CD14-positive monocyte (primary cell): ENCODE measurements at regions not wholly inside any gene's neighbourhood (a gene's known extent, or its start where the extent isn't known, plus 50 kb on each side); places are given as distances from the start of the nearest gene placed in this dataset.

ENCODE experiments used
- DNase-seq, 3 donors: peaks; one replicate each; pipeline ENCODE4 v3.0.0-alpha.2; 2011 to 2022
- H2AFZ ChIP-seq: 2 replicates; pipeline ENCODE4 v1.6.0; 2012; ENCODE audit warnings: mild to moderate bottlenecking, low read depth, low read length, inconsistent platforms; ENCODE audit not compliant: insufficient read depth, poor library complexity, severe bottlenecking
- H3K27ac ChIP-seq, 2 donors: 1 replicate in 1 of 2; 2 replicates in 1 of 2; pipeline ENCODE4 v1.5.1; 2012 to 2013; ENCODE audit warnings: low read length in 2 of 2, control low read depth in 1 of 2, inconsistent platforms in 1 of 2, low read depth in 1 of 2, mild to moderate bottlenecking in 1 of 2
- H3K27me3 ChIP-seq, 2 donors: one replicate each; pipeline versions ENCODE4 v1.6.0 to v1.6.1; 2011 to 2013; ENCODE audit warnings: low read length in 2 of 2; ENCODE audit not compliant: control insufficient read depth in 2 of 2, insufficient read depth in 2 of 2
- H3K36me3 ChIP-seq, 2 donors: replicated peaks in 1 of 2; 1 replicate in 1 of 2; 2 replicates in 1 of 2; pipeline versions ENCODE4 v1.5.1 to v1.6.1; 2012 to 2013; ENCODE audit warnings: low read length in 2 of 2, control low read depth in 1 of 2, inconsistent platforms in 1 of 2, mild to moderate bottlenecking in 1 of 2; ENCODE audit not compliant: insufficient read depth in 2 of 2, control insufficient read depth in 1 of 2
- H3K4me1 ChIP-seq, 2 donors: 1 replicate in 1 of 2; 2 replicates in 1 of 2; pipeline versions ENCODE4 v1.5.1 to v1.6.1; 2012 to 2013; ENCODE audit warnings: low read length in 2 of 2, control low read depth in 1 of 2, inconsistent platforms in 1 of 2, mild to moderate bottlenecking in 1 of 2, moderate library complexity in 1 of 2; ENCODE audit not compliant: insufficient read depth in 2 of 2, control insufficient read depth in 1 of 2
- H3K4me2 ChIP-seq: replicated peaks from 2 replicates; pipeline ENCODE3; 2012; ENCODE audit warnings: low read length, moderate library complexity, mild to moderate bottlenecking; ENCODE audit not compliant: poor library complexity, severe bottlenecking; ENCODE audit errors: extremely low read depth
- H3K4me3 ChIP-seq, 3 experiments: fragments of 200-600 bp in 1 of 3; sonication (generic) in 1 of 3; replicated peaks in 1 of 3; 1 replicate in 2 of 3; 2 replicates in 1 of 3; pipeline ENCODE4 v1.5.1; 2011 to 2013; ENCODE audit warnings: low read length in 3 of 3, mild to moderate bottlenecking in 3 of 3, control low read depth in 2 of 3, low read depth in 2 of 3, inconsistent platforms in 1 of 3, moderate library complexity in 1 of 3
- H3K79me2 ChIP-seq: 2 replicates; pipeline ENCODE4 v1.6.0; 2012; ENCODE audit warnings: mild to moderate bottlenecking, control low read depth, inconsistent platforms, low read length, moderate library complexity; ENCODE audit not compliant: insufficient read depth
- H3K9ac ChIP-seq: 2 replicates; pipeline ENCODE4 v1.6.0; 2017; ENCODE audit warnings: low read length, mild to moderate bottlenecking; ENCODE audit not compliant: insufficient read depth, poor library complexity, severe bottlenecking
- H3K9me3 ChIP-seq, 2 donors: replicated peaks in 1 of 2; 1 replicate in 1 of 2; 2 replicates in 1 of 2; pipeline versions ENCODE4 v1.5.1 to v1.6.1; 2012 to 2013; ENCODE audit warnings: low read length in 2 of 2, control low read depth in 1 of 2; ENCODE audit not compliant: control insufficient read depth in 1 of 2, insufficient read depth in 1 of 2
- H4K20me1 ChIP-seq: 2 replicates; pipeline ENCODE4 v1.6.0; 2012; ENCODE audit warnings: mild to moderate bottlenecking, low read length, control low read depth, moderate library complexity; ENCODE audit not compliant: insufficient read depth
- H3K27ac Mint-ChIP-seq, 7 donors: one replicate each; pipeline ENCODE4 v1.8.0; 2020; ENCODE audit warnings: mild to moderate bottlenecking in 7 of 7, mixed read lengths in 7 of 7, moderate library complexity in 6 of 7, inconsistent platforms in 2 of 7
- H3K27me3 Mint-ChIP-seq, 3 donors: one replicate each; pipeline ENCODE4 v1.8.0; 2021 to 2022; ENCODE audit warnings: low read depth in 3 of 3, mild to moderate bottlenecking in 3 of 3, mixed read lengths in 3 of 3, moderate library complexity in 3 of 3, inconsistent platforms in 1 of 3
- H3K36me3 Mint-ChIP-seq, 2 donors: one replicate each; pipeline ENCODE4 v1.8.0; 2020; ENCODE audit warnings: mixed read lengths in 2 of 2, inconsistent platforms in 1 of 2, mild to moderate bottlenecking in 1 of 2
- H3K4me1 Mint-ChIP-seq: one replicate; pipeline ENCODE4 v1.8.0; 2020; ENCODE audit warnings: mild to moderate bottlenecking, mixed read lengths
- H3K4me3 Mint-ChIP-seq, 2 donors: one replicate each; pipeline ENCODE4 v1.8.0; 2020; ENCODE audit warnings: mild to moderate bottlenecking in 2 of 2, mixed read lengths in 2 of 2, moderate library complexity in 1 of 2
- H3K9me3 Mint-ChIP-seq, 7 donors: one replicate each; pipeline ENCODE4 v1.8.0; 2020 to 2022; ENCODE audit warnings: mixed read lengths in 7 of 7, mild to moderate bottlenecking in 6 of 7, moderate library complexity in 6 of 7, inconsistent platforms in 2 of 7
- WGBS: methylation state at CpG from one replicate; pipeline ENCODE4 v1.1.5; 2013; ENCODE audit warnings: missing lambda C conversion rate; ENCODE audit not compliant: insufficient coverage; 5-methylcytosine and 5-hydroxymethylcytosine counted together
- intact Hi-C, 2 donors: fragments of 100-400 bp; cut with micrococcal nuclease; formaldehyde crosslinking; loops; one replicate each; pipeline versions ENCODE4 v1.15.0 to v1.15.1; 2023
- TF ChIP-seq, protein P1 (sequence below): fragments of 200-600 bp; IDR thresholded peaks from one replicate; pipeline ENCODE4 v1.8.0; 2022; ENCODE audit warnings: antibody characterized with exemption, mild to moderate bottlenecking

GRCh38 chr16:86727632-86728031 lies 149.3 kb downstream of the FOXL1 start:
- H3K36me3 ChIP-seq = no peaks in the 10 kb centered on the region
- TF ChIP-seq, protein P1, sequence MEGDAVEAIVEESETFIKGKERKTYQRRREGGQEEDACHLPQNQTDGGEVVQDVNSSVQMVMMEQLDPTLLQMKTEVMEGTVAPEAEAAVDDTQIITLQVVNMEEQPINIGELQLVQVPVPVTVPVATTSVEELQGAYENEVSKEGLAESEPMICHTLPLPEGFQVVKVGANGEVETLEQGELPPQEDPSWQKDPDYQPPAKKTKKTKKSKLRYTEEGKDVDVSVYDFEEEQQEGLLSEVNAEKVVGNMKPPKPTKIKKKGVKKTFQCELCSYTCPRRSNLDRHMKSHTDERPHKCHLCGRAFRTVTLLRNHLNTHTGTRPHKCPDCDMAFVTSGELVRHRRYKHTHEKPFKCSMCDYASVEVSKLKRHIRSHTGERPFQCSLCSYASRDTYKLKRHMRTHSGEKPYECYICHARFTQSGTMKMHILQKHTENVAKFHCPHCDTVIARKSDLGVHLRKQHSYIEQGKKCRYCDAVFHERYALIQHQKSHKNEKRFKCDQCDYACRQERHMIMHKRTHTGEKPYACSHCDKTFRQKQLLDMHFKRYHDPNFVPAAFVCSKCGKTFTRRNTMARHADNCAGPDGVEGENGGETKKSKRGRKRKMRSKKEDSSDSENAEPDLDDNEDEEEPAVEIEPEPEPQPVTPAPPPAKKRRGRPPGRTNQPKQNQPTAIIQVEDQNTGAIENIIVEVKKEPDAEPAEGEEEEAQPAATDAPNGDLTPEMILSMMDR = no peak
- H3K79me2 ChIP-seq = no peaks in the 10 kb centered on the region
- no peak for DNase-seq
- intact Hi-C loops = no loop called here
- no peak overlapping the region for H2AFZ ChIP-seq
- Mint-ChIP-seq H3K4me3 (no peak overlapping the region), H3K27me3 (peaks cover 26 to 38% (median 28%) of the 10 kb centered on the region in 3 donors), H3K9me3 (peaks cover 0 to 3% (median 0%) of the 10 kb centered on the region in 7 donors), H3K4me1 (no peaks in the 10 kb centered on the region), H3K27ac (no peak overlapping the region), H3K36me3 (no peaks in the 10 kb centered on the region)
- no peaks in the 10 kb centered on the region for H3K4me1 ChIP-seq
- H3K27me3 ChIP-seq = peaks cover 2 to 11% of the 10 kb centered on the region in 2 donors
- WGBS = 76% methylated on average over 3 of the region's 4 CpGs
- no peak overlapping the region for H3K4me2 ChIP-seq
- H3K27ac ChIP-seq = no peak overlapping the region
- no peaks in the 10 kb centered on the region for H4K20me1 ChIP-seq
- no peaks in the 10 kb centered on the region for H3K9me3 ChIP-seq
- H3K9ac ChIP-seq = no peak overlapping the region
- no peak overlapping the region for H3K4me3 ChIP-seq

- no peak overlapping the region for H3K27ac Mint-ChIP-seq
- 93% methylated on average over 8 of the region's 8 CpGs for WGBS
- H3K27me3 Mint-ChIP-seq = peaks cover 44 to 58% (median 46%) of the 10 kb centered on the region in 3 donors
- H3K9me3 Mint-ChIP-seq = peaks cover 0 to 4% (median 0%) of the 10 kb centered on the region in 7 donors
- H3K79me2 ChIP-seq = no peaks in the 10 kb centered on the region
- H3K4me1 ChIP-seq = no peaks in the 10 kb centered on the region
- H3K9me3 ChIP-seq = no peaks in the 10 kb centered on the region
- no peaks in the 10 kb centered on the region for H4K20me1 ChIP-seq
- H3K27me3 ChIP-seq = peaks cover 2 to 25% of the 10 kb centered on the region in 2 donors
- no peaks in the 10 kb centered on the region for H3K36me3 Mint-ChIP-seq
- H3K9ac ChIP-seq = no peak overlapping the region
- no peaks in the 10 kb centered on the region for H3K4me1 Mint-ChIP-seq
- DNase-seq = no peak
- H2AFZ ChIP-seq = no peak overlapping the region
- H3K4me3 ChIP-seq = no peak overlapping the region
- H3K4me2 ChIP-seq = no peak overlapping the region
- no peak overlapping the region for H3K4me3 Mint-ChIP-seq
- TF ChIP-seq, protein P1 = no peak
- H3K36me3 ChIP-seq = no peaks in the 10 kb centered on the region
- intact Hi-C loops = no loop called here
- H3K27ac ChIP-seq = no peak overlapping the region
Observed at GRCh38 chr16:86729686-86730085, 151.3 kb downstream of the FOXL1 start.
